NCI-H2107 (cell line): ENCODE measurements at regions not wholly inside any gene's neighbourhood (a gene's known extent, or its start where the extent isn't known, plus 50 kb on each side); places are given as distances from the start of the nearest gene placed in this dataset.

Experiments
- DNase-seq: peaks from one replicate; lab custom pipeline; 2025; lab: John Stamatoyannopoulos, UW

- no peak for DNase-seq
Measured at GRCh38 chrX:69228732-69229131, 63.5 kb upstream of the PJA1 start.

- no peak for DNase-seq
Measured at GRCh38 chrX:69226459-69227158, 61.4 kb upstream of the PJA1 start.

- peak; percentile 60 for DNase-seq
Measured at GRCh38 chrX:69222103-69223090, 57.1 kb upstream of the PJA1 start.

GRCh38 chrX:69221239-69222102 lies 56.2 kb upstream of the PJA1 start:
- DNase-seq: no peak

- no peak for DNase-seq
Measured at GRCh38 chrX:69218407-69218997, 53.2 kb upstream of the PJA1 start.

GRCh38 chrX:69216911-69217310 lies 51.7 kb upstream of the PJA1 start:
- no peak for DNase-seq

- no peak for DNase-seq
Measured at GRCh38 chrX:69216446-69216845, 51.2 kb upstream of the PJA1 start.

GRCh38 chrX:69215161-69215875 lies 50.1 kb upstream of the PJA1 start:
- DNase-seq: no peak
